Spleen (tissue), 11 donors: ENCODE measurements at regions not wholly inside any gene's neighbourhood (a gene's known extent, or its start where the extent isn't known, plus 50 kb on each side); places are given as distances from the start of the nearest gene placed in this dataset.
"Not testable (repeated sequence)": the region's sequence is repeated elsewhere in the genome, so short reads cannot be mapped to it uniquely, and the experiment has no call there.

ENCODE experiments used
- DNase-seq: peaks from one replicate; pipeline ENCODE4 v3.0.0-alpha.2; 2020
- H3K27ac ChIP-seq, 8 donors: fragments of 200-600 bp; sonication (generic) in 7 of 8; 1 replicate in 4 of 8; 2 replicates in 4 of 8; pipeline versions ENCODE4 v1.5.0 to v1.8.0; 2016 to 2021; ENCODE audit warnings: inconsistent platforms in 4 of 8, mild to moderate bottlenecking in 4 of 8, moderate library complexity in 1 of 8
- H3K27me3 ChIP-seq, 7 donors: fragments of 200-600 bp; sonication (generic) in 6 of 7; replicated peaks in 1 of 7; 1 replicate in 4 of 7; 2 replicates in 3 of 7; pipeline versions ENCODE4 v1.5.0 to v1.8.0; 2016 to 2021; ENCODE audit warnings: inconsistent platforms in 3 of 7, mild to moderate bottlenecking in 1 of 7
- H3K36me3 ChIP-seq, 6 donors: fragments of 200-600 bp; sonication (generic) in 5 of 6; 1 replicate in 4 of 6; 2 replicates in 2 of 6; pipeline versions ENCODE4 v1.5.0 to v1.8.0; 2016 to 2021; ENCODE audit warnings: inconsistent platforms in 2 of 6
- H3K4me1 ChIP-seq, 6 donors: fragments of 200-600 bp; sonication (generic) in 5 of 6; 1 replicate in 3 of 6; 2 replicates in 3 of 6; pipeline versions ENCODE4 v1.5.0 to v1.8.0; 2016 to 2021; ENCODE audit warnings: inconsistent platforms in 3 of 6
- H3K4me3 ChIP-seq, 8 donors: fragments of 200-600 bp; sonication (generic) in 7 of 8; 1 replicate in 4 of 8; 2 replicates in 4 of 8; pipeline versions ENCODE4 v1.5.0 to v1.8.0; 2016 to 2021; ENCODE audit warnings: inconsistent platforms in 4 of 8, mild to moderate bottlenecking in 4 of 8, moderate library complexity in 2 of 8
- H3K9me3 ChIP-seq, 8 donors: fragments of 200-600 bp; sonication (generic) in 7 of 8; 1 replicate in 4 of 8; 2 replicates in 4 of 8; pipeline versions ENCODE4 v1.5.0 to v1.8.0; 2016 to 2021; ENCODE audit warnings: inconsistent platforms in 4 of 8
- POLR2AphosphoS5 ChIP-seq, 3 donors: sonication (generic); formaldehyde crosslinking; IDR thresholded peaks; one replicate each; pipeline ENCODE4 v1.5.1; 2017; ENCODE audit warnings: antibody characterized with exemption in 3 of 3
- WGBS, 5 donors: extraction: QIAGEN DNeasy Blood & Tissue Kit in 3 of 5; methylation state at CpG; one replicate each; pipeline versions ENCODE4 v1.1.5 to v1.1.7; 2013 to 2018; 5-methylcytosine and 5-hydroxymethylcytosine counted together
- intact Hi-C: fragments of 100-400 bp; cut with DNase I; formaldehyde crosslinking; loops from one replicate; pipeline ENCODE4 v1.15.0; 2023; ENCODE audit warnings: low total_unique reads
- donor health status: healthy with polysubstance abuse.
- donor health status: DM: no; HTN: no; CAD: no; lungs with moderate emphysema.
- donor health status: DM: no; HTN: no; CAD: no.
- donor health status: Bipolar disorder and iron deficiency.
- donor health status: healthy.
- donor health status: DM: no; HTN: no; CAD: no.
- donor health status: DM: yes; HTN: yes; CAD: no.

GRCh38 chr15:101953993-101954392, 142.0 kb downstream of the OR4F15 start:
- intact Hi-C loops, H3K4me1 ChIP-seq, H3K27ac ChIP-seq, H3K9me3 ChIP-seq, H3K4me3 ChIP-seq, H3K36me3 ChIP-seq, H3K27me3 ChIP-seq, DNase-seq: not testable (repeated sequence)
- WGBS, 5 donors: 38 to 80% (median 67%) methylated on average over 1 to 2 of the region's 7 CpGs

- H3K36me3 ChIP-seq, H3K27ac ChIP-seq, intact Hi-C loops, H3K27me3 ChIP-seq, H3K9me3 ChIP-seq, H3K4me3 ChIP-seq, H3K4me1 ChIP-seq, DNase-seq: not testable (repeated sequence)
- 57 to 100% (median 79%) methylated on average over 2 to 4 of the region's 8 CpGs for WGBS, 5 donors
These were observed 143.8 kb downstream of the OR4F15 start for GRCh38 chr15:101955840-101956239.

- intact Hi-C loops, H3K9me3 ChIP-seq, H3K27ac ChIP-seq, H3K27me3 ChIP-seq, H3K4me3 ChIP-seq, H3K36me3 ChIP-seq, H3K4me1 ChIP-seq: not testable (repeated sequence)
- WGBS, 5 donors: 82 to 91% (median 84%) methylated on average over 1 to 2 of the region's 4 CpGs; no CpG with 5 or more reads in 1 of the 5 donors
- DNase-seq: peak; percentile 74
These were observed 146.7 kb downstream of the OR4F15 start for GRCh38 chr15:101958656-101959055.

- H3K36me3 ChIP-seq, H3K27ac ChIP-seq, intact Hi-C loops, H3K27me3 ChIP-seq, H3K9me3 ChIP-seq: not testable (repeated sequence)
- DNase-seq: peak; percentile 75
- Histone ChIP-seq H3K4me3 (peak overlapping the region in 2 of 8 donors; percentile 9 to 51), H3K4me1 (peaks cover 4 to 13% (median 7%) of the 10 kb centered on the region in 6 donors)
- 1% methylated on average over 30 of the region's 48 CpGs; no CpG with 5 or more reads in 4 of the 5 donors for WGBS, 5 donors
- peak in 1 of 3 donors; percentile 26 for TF ChIP-seq POLR2AphosphoS5 (IDR thresholded peaks at IDR 0.05)
These were observed 149.3 kb downstream of the OR4F15 start for GRCh38 chr15:101961263-101961662.

- Histone ChIP-seq H3K4me3 (peak overlapping the region in 5 of 8 donors; percentile 20 to 51 (median 28)), H3K27ac (peak overlapping the region in 2 of 8 donors; percentile 49 to 51), H3K4me1 (peaks cover 4 to 13% (median 7%) of the 10 kb centered on the region in 6 donors)
- H3K36me3 ChIP-seq, H3K27me3 ChIP-seq, DNase-seq, intact Hi-C loops, H3K9me3 ChIP-seq: not testable (repeated sequence)
- 0% methylated on average over 9 to 12 of the region's 41 CpGs; no CpG with 5 or more reads in 2 of the 5 donors for WGBS, 5 donors
These were observed 149.8 kb downstream of the OR4F15 start for GRCh38 chr15:101961765-101962164.

GRCh38 chr15:101963687-101964086, 151.7 kb downstream of the OR4F15 start:
- WGBS, 5 donors: 96 to 99% (median 98%) methylated on average over 5 to 8 of the region's 8 CpGs
- DNase-seq, intact Hi-C loops: not testable (repeated sequence)

GRCh38 chr15:101965353-101965752, 153.4 kb downstream of the OR4F15 start:
- H3K9me3 ChIP-seq, H3K4me3 ChIP-seq, H3K36me3 ChIP-seq, intact Hi-C loops, H3K27ac ChIP-seq, H3K27me3 ChIP-seq: not testable (repeated sequence)
- H3K4me1 ChIP-seq: peaks cover 4 to 17% (median 7%) of the 10 kb centered on the region in 6 donors
- DNase-seq: peak; percentile 53
- WGBS, 5 donors: 83 to 91% (median 87%) methylated on average over 2 of the region's 2 CpGs

More at GRCh38 chr15:101963687-101964086, 151.7 kb downstream of the OR4F15 start:
- H3K9me3 ChIP-seq, H3K27me3 ChIP-seq, H3K36me3 ChIP-seq, H3K27ac ChIP-seq, H3K4me3 ChIP-seq: not testable (repeated sequence)
- peaks cover 4 to 17% (median 7%) of the 10 kb centered on the region in 6 donors for H3K4me1 ChIP-seq

GRCh38 chr15:101965860-101966259, 153.9 kb downstream of the OR4F15 start:
- H3K9me3 ChIP-seq, H3K4me3 ChIP-seq, H3K27me3 ChIP-seq, H3K36me3 ChIP-seq, H3K27ac ChIP-seq, intact Hi-C loops: not testable (repeated sequence)
- peaks cover 4 to 17% (median 7%) of the 10 kb centered on the region in 6 donors for H3K4me1 ChIP-seq
- 93 to 98% (median 97%) methylated on average over 7 to 8 of the region's 8 CpGs for WGBS, 5 donors
- DNase-seq: peak; percentile 80

- peak; percentile 65 for DNase-seq
- H3K4me3 ChIP-seq, H3K27me3 ChIP-seq, H3K27ac ChIP-seq, intact Hi-C loops, H3K9me3 ChIP-seq, H3K36me3 ChIP-seq: not testable (repeated sequence)
- peaks cover 4 to 17% (median 7%) of the 10 kb centered on the region in 6 donors for H3K4me1 ChIP-seq
- WGBS, 5 donors: 62 to 93% (median 84%) methylated on average over 1 to 3 of the region's 5 CpGs
These were observed 155.4 kb downstream of the OR4F15 start for GRCh38 chr15:101967364-101967763.

- 78 to 97% (median 87%) methylated on average over 2 to 5 of the region's 6 CpGs for WGBS, 5 donors
- intact Hi-C loops: not testable (repeated sequence)
These were observed 158.6 kb downstream of the OR4F15 start for GRCh38 chr15:101970605-101971004.

GRCh38 chr15:101977281-101977680, 165.3 kb downstream of the OR4F15 start:
- H3K9me3 ChIP-seq, H3K4me1 ChIP-seq, H3K27me3 ChIP-seq, DNase-seq, H3K27ac ChIP-seq, H3K36me3 ChIP-seq, H3K4me3 ChIP-seq, intact Hi-C loops: not testable (repeated sequence)
- 40% methylated on average over 6 of the region's 8 CpGs; no CpG with 5 or more reads in 4 of the 5 donors for WGBS, 5 donors

More at GRCh38 chr15:101970605-101971004, 158.6 kb downstream of the OR4F15 start:
- not testable (repeated sequence) for DNase-seq, H3K36me3 ChIP-seq, H3K4me3 ChIP-seq, H3K27ac ChIP-seq, H3K27me3 ChIP-seq, H3K4me1 ChIP-seq, H3K9me3 ChIP-seq
